ENCODE measurements at regions not wholly inside any gene's neighbourhood (a gene's known extent, or its start where the extent isn't known, plus 50 kb on each side); places are given as distances from the start of the nearest gene placed in this dataset.

- no peak for TF ChIP-seq RCOR1 (IDR thresholded peaks at IDR 0.05; ENCODE audit: low read depth, low read length)
- TF ChIP-seq HOXA7 (CRISPR knock-in tag; IDR thresholded peaks at IDR 0.05) = no peak
- no peak for TF ChIP-seq CTCF (IDR thresholded peaks at IDR 0.05)
- no peak for TF ChIP-seq TP53 (CRISPR knock-in tag; IDR thresholded peaks at IDR 0.05)
- no peak for TF ChIP-seq GATA3 (IDR thresholded peaks at IDR 0.05; ENCODE audit: borderline replicate concordance)
- TF ChIP-seq REST (IDR thresholded peaks at IDR 0.05) = no peak
- TF ChIP-seq MAX (IDR thresholded peaks at IDR 0.05) = no peak
- TF ChIP-seq BHLHE40 (IDR thresholded peaks at IDR 0.05; ENCODE audit: low read depth, low read length) = no peak
Measured at GRCh38 chr14:85217412-85217811, 312.5 kb upstream of the FLRT2 start.
